HL-60 (cell line): ENCODE measurements at regions not wholly inside any gene's neighbourhood (a gene's known extent, or its start where the extent isn't known, plus 50 kb on each side); places are given as distances from the start of the nearest gene placed in this dataset.

Experiments
- POLR2AphosphoS5 ChIP-seq: IDR thresholded peaks from 2 replicates; pipeline ENCODE4 v1.6.1; 2012; ENCODE audit warnings: low read depth
- TF ChIP-seq, protein P1 (sequence below): IDR thresholded peaks from one replicate; pipeline ENCODE4 v1.5.1; 2011; ENCODE audit warnings: low read length, control low read depth, inconsistent platforms; ENCODE audit not compliant: insufficient read depth
- TF ChIP-seq, protein P2 (sequence below): IDR thresholded peaks from 2 replicates; pipeline ENCODE4 v1.6.1; 2012; ENCODE audit warnings: low read depth; ENCODE audit not compliant: insufficient replicate concordance

DNA sequence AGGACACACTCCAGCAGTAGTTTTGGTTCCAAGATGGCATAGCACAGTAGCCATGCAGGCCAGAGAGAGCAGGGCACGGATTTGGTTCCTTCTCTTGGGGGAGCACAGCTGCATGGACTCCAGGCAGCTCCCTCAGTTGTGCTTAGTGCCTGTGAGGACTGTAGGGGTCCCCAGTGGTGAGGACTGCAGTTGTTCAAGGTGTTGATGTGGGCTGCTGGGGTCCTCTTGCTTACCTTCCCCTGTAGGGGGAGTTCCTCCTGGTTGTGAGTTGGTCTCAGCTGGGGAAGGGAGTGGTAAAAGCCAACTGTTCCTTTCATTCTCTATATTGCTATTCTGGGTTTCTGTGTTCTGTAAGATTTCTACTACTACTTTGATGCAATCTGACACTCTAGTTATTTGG lies 606.5 kb downstream of the MAGEB5 start:
- no peak for TF ChIP-seq POLR2AphosphoS5
- TF ChIP-seq, protein P1, sequence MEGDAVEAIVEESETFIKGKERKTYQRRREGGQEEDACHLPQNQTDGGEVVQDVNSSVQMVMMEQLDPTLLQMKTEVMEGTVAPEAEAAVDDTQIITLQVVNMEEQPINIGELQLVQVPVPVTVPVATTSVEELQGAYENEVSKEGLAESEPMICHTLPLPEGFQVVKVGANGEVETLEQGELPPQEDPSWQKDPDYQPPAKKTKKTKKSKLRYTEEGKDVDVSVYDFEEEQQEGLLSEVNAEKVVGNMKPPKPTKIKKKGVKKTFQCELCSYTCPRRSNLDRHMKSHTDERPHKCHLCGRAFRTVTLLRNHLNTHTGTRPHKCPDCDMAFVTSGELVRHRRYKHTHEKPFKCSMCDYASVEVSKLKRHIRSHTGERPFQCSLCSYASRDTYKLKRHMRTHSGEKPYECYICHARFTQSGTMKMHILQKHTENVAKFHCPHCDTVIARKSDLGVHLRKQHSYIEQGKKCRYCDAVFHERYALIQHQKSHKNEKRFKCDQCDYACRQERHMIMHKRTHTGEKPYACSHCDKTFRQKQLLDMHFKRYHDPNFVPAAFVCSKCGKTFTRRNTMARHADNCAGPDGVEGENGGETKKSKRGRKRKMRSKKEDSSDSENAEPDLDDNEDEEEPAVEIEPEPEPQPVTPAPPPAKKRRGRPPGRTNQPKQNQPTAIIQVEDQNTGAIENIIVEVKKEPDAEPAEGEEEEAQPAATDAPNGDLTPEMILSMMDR: no peak
- TF ChIP-seq, protein P2, sequence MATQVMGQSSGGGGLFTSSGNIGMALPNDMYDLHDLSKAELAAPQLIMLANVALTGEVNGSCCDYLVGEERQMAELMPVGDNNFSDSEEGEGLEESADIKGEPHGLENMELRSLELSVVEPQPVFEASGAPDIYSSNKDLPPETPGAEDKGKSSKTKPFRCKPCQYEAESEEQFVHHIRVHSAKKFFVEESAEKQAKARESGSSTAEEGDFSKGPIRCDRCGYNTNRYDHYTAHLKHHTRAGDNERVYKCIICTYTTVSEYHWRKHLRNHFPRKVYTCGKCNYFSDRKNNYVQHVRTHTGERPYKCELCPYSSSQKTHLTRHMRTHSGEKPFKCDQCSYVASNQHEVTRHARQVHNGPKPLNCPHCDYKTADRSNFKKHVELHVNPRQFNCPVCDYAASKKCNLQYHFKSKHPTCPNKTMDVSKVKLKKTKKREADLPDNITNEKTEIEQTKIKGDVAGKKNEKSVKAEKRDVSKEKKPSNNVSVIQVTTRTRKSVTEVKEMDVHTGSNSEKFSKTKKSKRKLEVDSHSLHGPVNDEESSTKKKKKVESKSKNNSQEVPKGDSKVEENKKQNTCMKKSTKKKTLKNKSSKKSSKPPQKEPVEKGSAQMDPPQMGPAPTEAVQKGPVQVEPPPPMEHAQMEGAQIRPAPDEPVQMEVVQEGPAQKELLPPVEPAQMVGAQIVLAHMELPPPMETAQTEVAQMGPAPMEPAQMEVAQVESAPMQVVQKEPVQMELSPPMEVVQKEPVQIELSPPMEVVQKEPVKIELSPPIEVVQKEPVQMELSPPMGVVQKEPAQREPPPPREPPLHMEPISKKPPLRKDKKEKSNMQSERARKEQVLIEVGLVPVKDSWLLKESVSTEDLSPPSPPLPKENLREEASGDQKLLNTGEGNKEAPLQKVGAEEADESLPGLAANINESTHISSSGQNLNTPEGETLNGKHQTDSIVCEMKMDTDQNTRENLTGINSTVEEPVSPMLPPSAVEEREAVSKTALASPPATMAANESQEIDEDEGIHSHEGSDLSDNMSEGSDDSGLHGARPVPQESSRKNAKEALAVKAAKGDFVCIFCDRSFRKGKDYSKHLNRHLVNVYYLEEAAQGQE: no peak
